GM23248 (cell line): ENCODE measurements at regions not wholly inside any gene's neighbourhood (a gene's known extent, or its start where the extent isn't known, plus 50 kb on each side); places are given as distances from the start of the nearest gene placed in this dataset.

ENCODE experiments used
- DNase-seq: peaks from one replicate; pipeline ENCODE4 v3.0.0-alpha.2; 2015
- H2AFZ ChIP-seq: fragments of 200-600 bp; sonication (generic); 2 replicates; pipeline ENCODE4 v1.6.1; 2016; ENCODE audit warnings: antibody characterized with exemption
- H3F3A ChIP-seq: fragments of 200-600 bp; sonication (generic); 2 replicates; pipeline ENCODE4 v1.6.1; 2016; ENCODE audit warnings: mild to moderate bottlenecking, antibody characterized with exemption, mixed run types; ENCODE audit not compliant: insufficient read depth
- H3K27ac ChIP-seq: fragments of 200-600 bp; sonication (generic); 2 replicates; pipeline ENCODE4 v1.5.1; 2016; ENCODE audit warnings: mild to moderate bottlenecking
- H3K27me3 ChIP-seq: fragments of 200-600 bp; sonication (generic); replicated peaks from 2 replicates; pipeline ENCODE4 v1.6.1; 2016; ENCODE audit warnings: mild to moderate bottlenecking; ENCODE audit not compliant: insufficient read depth
- H3K36me3 ChIP-seq: fragments of 200-600 bp; sonication (generic); 2 replicates; pipeline ENCODE4 v1.6.1; 2016; ENCODE audit warnings: low read depth, mild to moderate bottlenecking
- H3K4me1 ChIP-seq: fragments of 200-600 bp; sonication (generic); 2 replicates; pipeline ENCODE4 v1.6.1; 2016; ENCODE audit warnings: mild to moderate bottlenecking; ENCODE audit not compliant: insufficient read depth
- H3K4me2 ChIP-seq: fragments of 200-600 bp; sonication (generic); one replicate; pipeline ENCODE4 v1.6.1; 2016; ENCODE audit warnings: mild to moderate bottlenecking; ENCODE audit not compliant: unreplicated experiment
- H3K4me3 ChIP-seq: fragments of 200-600 bp; sonication (generic); 2 replicates; pipeline ENCODE4 v1.5.1; 2016; ENCODE audit warnings: mild to moderate bottlenecking
- H3K79me2 ChIP-seq: fragments of 200-600 bp; sonication (generic); 2 replicates; pipeline ENCODE4 v1.6.1; 2016; ENCODE audit warnings: mild to moderate bottlenecking; ENCODE audit not compliant: insufficient read depth
- H3K9ac ChIP-seq: fragments of 200-600 bp; sonication (generic); 2 replicates; pipeline ENCODE4 v1.6.1; 2016; ENCODE audit warnings: mild to moderate bottlenecking
- H3K9me2 ChIP-seq: fragments of 200-600 bp; sonication (generic); 2 replicates; pipeline ENCODE4 v1.6.1; 2016; ENCODE audit warnings: mixed run types, mild to moderate bottlenecking, moderate library complexity; ENCODE audit not compliant: insufficient read depth
- H3K9me3 ChIP-seq: fragments of 200-600 bp; sonication (generic); one replicate; pipeline ENCODE4 v1.6.1; 2017; ENCODE audit warnings: low read depth
- H4K20me1 ChIP-seq: fragments of 200-600 bp; sonication (generic); 2 replicates; pipeline ENCODE4 v1.6.0; 2016; ENCODE audit not compliant: insufficient read depth
- EZH2 ChIP-seq: fragments of 200-600 bp; sonication (generic); IDR thresholded peaks from 2 replicates; pipeline ENCODE4 v1.6.1; 2018; ENCODE audit warnings: antibody characterized with exemption, mild to moderate bottlenecking; ENCODE audit not compliant: insufficient read depth, poor library complexity, severe bottlenecking
- EZH2phosphoT487 ChIP-seq: fragments of 200-600 bp; sonication (generic); IDR thresholded peaks from 2 replicates; pipeline ENCODE4 v1.6.1; 2018; ENCODE audit warnings: antibody characterized with exemption, moderate library complexity, mild to moderate bottlenecking, low read depth; ENCODE audit not compliant: insufficient read depth
- WGBS, 2 experiments: methylation state at CpG; one replicate each; pipeline ENCODE4 v1.1.6; 2015 to 2017; ENCODE audit warnings: low lambda C conversion rate in 2 of 2, low coverage in 1 of 2; ENCODE audit errors: missing lambda C conversion rate in 2 of 2; 5-methylcytosine and 5-hydroxymethylcytosine counted together
- in situ Hi-C: fragments of 300-500 bp; cut with MboI; formaldehyde crosslinking; loops from 2 replicates; pipeline ENCODE4 v1.15.0; 2020

DNA sequence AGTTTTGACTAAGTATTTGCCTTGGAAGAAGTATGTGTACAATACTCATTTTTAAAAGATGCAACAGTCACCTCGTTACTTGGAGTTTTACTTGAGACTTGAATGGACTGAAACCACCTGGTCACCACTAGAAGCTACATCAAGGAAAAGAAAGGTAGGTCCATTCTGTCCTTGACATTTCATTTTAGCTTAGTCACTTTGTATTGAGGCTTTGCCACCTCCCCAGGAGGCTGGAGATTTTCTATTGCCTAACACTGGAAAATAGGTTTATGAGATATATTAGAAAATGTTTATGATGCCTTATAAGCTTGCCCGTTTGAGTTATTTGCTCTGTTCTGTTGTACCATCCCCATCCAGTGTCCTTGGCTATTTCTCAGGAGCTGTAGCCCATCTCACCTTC, 107.9 kb upstream of the ETAA1 start:
- Histone ChIP-seq H3K4me1 (peaks cover 23% of the 10 kb centered on the region), H3K4me3 (no peak overlapping the region), H3K9me3 (no peaks in the 10 kb centered on the region), H3K27ac (peak overlapping the region; percentile 91), H3K9me2 (no peaks in the 10 kb centered on the region; the same call in 1 of the 2 replicates), H3K27me3 (no peaks in the 10 kb centered on the region), H3K9ac (peak overlapping the region; percentile 58), H2AFZ (no peak overlapping the region; the same call in 1 of the 2 replicates), H3K79me2 (no peaks in the 10 kb centered on the region), H3F3A (peaks cover 27% of the 10 kb centered on the region), H3K4me2 (peak overlapping the region; percentile 23), H3K36me3 (no peaks in the 10 kb centered on the region), H4K20me1 (no peaks in the 10 kb centered on the region)
- in situ Hi-C loops, result no loop called here
- DNase-seq, result peak; percentile 12
- WGBS, 2 experiments, result 70 to 72% methylated on average over 2 of the region's 2 CpGs
- TF ChIP-seq EZH2phosphoT487, result no peak
- no peak for TF ChIP-seq EZH2

DNA sequence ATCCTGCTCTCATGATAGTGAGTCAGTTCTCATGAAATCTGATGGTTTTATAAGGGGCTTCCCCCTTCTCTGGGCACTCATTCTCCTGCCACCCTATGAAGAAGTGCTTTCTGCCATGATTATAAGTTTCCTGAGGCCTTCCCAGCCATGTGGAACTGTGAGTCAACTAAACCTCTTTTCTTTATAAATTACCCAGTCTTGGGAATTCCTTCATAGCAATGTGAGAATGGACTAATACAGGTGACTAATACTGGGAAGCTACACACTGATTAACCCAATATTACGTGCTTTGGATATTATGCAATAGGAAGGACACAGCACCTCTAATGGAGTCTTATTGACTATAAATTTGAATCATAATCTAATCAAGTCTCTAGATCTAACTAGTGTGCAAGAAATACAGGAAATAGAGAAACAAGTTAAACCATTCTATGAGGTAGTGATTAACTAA, 107.2 kb upstream of the ETAA1 start:
- no peaks in the 10 kb centered on the region for H3K79me2 ChIP-seq
- peak; percentile 90 for DNase-seq
- WGBS, 2 experiments, result 0% methylated on average over 1 of the region's 1 CpG
- in situ Hi-C loops, result no loop called here
- no peaks in the 10 kb centered on the region for H4K20me1 ChIP-seq
- H3K27ac ChIP-seq, result peak overlapping the region; percentile 91
- peak overlapping the region; percentile 58 for H3K9ac ChIP-seq
- TF ChIP-seq EZH2phosphoT487, result peak; percentile 31; the same call in 1 of the 2 replicates
- TF ChIP-seq EZH2, result no peak
- no peaks in the 10 kb centered on the region for H3K9me3 ChIP-seq
- H3K36me3 ChIP-seq, result no peaks in the 10 kb centered on the region
- no peaks in the 10 kb centered on the region; the same call in 1 of the 2 replicates for H3K9me2 ChIP-seq
- peaks cover 23% of the 10 kb centered on the region for H3K4me1 ChIP-seq
- H3K4me2 ChIP-seq, result peak overlapping the region; percentile 23
- H3K27me3 ChIP-seq, result no peaks in the 10 kb centered on the region
- H2AFZ ChIP-seq, result no peak overlapping the region; the same call in 1 of the 2 replicates
- H3K4me3 ChIP-seq, result no peak overlapping the region
- peaks cover 27% of the 10 kb centered on the region for H3F3A ChIP-seq

DNA sequence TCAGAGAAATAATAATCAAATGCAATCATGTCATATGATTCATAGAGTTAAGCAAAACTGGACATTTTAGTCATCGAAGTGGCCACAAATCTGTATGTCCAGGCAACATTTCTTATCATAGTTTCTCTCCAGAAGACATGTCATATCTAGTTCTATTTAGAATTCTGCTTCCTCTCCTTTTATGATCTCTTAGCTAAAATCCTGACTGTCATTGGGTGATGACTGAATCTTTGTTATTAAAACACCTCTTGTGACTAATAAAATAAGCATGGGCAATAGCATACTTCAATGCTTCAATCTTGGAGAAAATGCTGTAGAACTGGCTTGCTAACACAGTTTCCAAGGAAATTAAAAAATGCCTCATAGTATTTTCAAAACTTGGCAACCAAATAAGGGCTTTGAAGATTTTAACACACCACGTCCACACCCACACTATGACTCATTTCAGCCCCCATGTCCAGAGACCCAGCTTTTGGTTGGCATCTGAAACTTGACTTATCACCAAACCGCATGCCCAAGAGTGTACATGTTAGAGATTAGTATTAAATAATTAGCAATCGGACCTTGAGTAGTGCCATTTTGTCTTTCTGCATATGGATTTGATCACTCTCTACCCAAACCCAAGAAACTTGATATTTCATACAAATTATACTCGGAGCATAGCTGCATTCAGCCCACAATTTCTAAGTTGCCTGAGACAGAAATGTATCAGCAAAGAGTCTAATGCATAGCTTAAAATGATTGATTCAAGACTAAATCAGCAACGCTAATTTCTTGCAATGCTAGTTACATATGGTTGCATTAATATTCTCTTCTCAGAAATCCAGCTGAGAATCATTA, 106.5 kb upstream of the ETAA1 start:
- Histone ChIP-seq H3K9ac (peak overlapping the region; percentile 43), H3K79me2 (no peaks in the 10 kb centered on the region), H3K9me2 (no peaks in the 10 kb centered on the region), H3K27me3 (no peaks in the 10 kb centered on the region), H4K20me1 (no peaks in the 10 kb centered on the region), H3K4me3 (peak overlapping the region; percentile 3), H3K27ac (peak overlapping the region; percentile 91), H3K36me3 (no peaks in the 10 kb centered on the region), H3K4me2 (peak overlapping the region; percentile 53), H3K4me1 (peaks cover 27% of the 10 kb centered on the region), H2AFZ (no peak overlapping the region), H3F3A (peaks cover 30% of the 10 kb centered on the region), H3K9me3 (no peaks in the 10 kb centered on the region)
- peak; percentile 35; the same call in 1 of the 2 replicates for TF ChIP-seq EZH2phosphoT487
- TF ChIP-seq EZH2, result no peak
- in situ Hi-C loops, result no loop called here
- WGBS, 2 experiments, result 8 to 9% methylated on average over 6 of the region's 6 CpGs
- peak; percentile 87 for DNase-seq

DNA sequence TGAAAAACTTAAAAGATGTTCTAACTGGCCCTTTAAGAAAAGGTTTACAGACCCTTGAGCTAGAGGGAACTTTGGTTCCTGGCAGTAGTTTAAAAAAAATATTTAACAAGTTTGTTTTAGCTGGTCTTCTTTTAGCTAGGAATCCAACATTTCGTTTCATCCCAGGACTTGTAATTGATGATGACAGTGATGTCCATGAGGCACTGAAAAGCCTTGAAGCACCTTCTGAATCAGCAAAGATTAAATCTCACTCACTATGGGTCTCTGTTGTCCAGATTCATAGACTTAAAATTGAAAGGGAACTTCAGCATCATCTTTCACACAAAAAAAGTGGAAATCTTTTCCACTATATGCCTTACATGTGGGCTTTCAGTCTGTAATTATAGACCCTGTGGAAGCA, 102.9 kb upstream of the ETAA1 start:
- TF ChIP-seq EZH2phosphoT487 (no peak), EZH2 (no peak)
- Histone ChIP-seq H3K27me3 (no peaks in the 10 kb centered on the region), H3K9me3 (no peaks in the 10 kb centered on the region), H3K9me2 (no peaks in the 10 kb centered on the region), H4K20me1 (no peaks in the 10 kb centered on the region), H2AFZ (no peak overlapping the region), H3K79me2 (no peaks in the 10 kb centered on the region), H3K36me3 (no peaks in the 10 kb centered on the region), H3K4me2 (no peak overlapping the region), H3K27ac (no peak overlapping the region), H3K9ac (no peak overlapping the region), H3K4me1 (peaks cover 23% of the 10 kb centered on the region), H3K4me3 (no peak overlapping the region), H3F3A (peaks cover 27% of the 10 kb centered on the region)
- in situ Hi-C loops, result no loop called here
- no peak for DNase-seq
- 44 to 58% methylated on average over 1 of the region's 1 CpG for WGBS, 2 experiments
